ENCODE measurements at regions not wholly inside any gene's neighbourhood (a gene's known extent, or its start where the extent isn't known, plus 50 kb on each side); places are given as distances from the start of the nearest gene placed in this dataset.

DNA sequence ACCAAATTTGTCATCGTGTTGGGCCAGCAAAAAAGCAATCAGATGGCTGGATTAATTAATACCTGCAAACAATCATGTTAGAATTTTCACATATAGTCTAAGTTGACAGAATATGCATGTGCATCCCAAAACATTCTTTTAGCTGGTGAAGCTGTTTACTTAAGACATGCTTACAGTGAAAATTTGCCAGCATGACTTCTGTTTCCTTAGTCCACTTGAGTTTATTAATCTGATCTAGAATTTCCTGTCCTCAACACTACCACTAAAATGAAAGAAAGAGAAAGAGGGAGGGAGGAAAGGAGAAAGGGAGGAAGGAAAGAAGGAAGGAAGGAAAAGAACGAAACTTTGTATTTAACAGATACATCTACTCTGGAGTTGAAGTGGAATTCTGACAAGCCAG, 2109.9 kb upstream of the PIK3C3 start:
- peak; percentile 83 for FAIRE-seq
- BruUV-seq (replicated peaks): no TSS peak
- Histone ChIP-seq H4K20me1 (replicated peaks; ENCODE audit: control insufficient read depth, extremely low read depth, insufficient read depth, low read length) (no peaks in the 10 kb centered on the region), H3K4me1 (ENCODE audit: control insufficient read depth, extremely low read depth, insufficient read depth, low read length) (peaks cover 20% of the 10 kb centered on the region), H3K4me3 (replicated peaks in 1 of 3; ENCODE audit: insufficient read depth in 1 of 3, low read depth in 1 of 3, low read length in 3 of 3) (no peak overlapping the region), H3K9me3 (replicated peaks; ENCODE audit: control insufficient read depth, insufficient read depth, low read length) (no peaks in the 10 kb centered on the region), H3K27me3 (ENCODE audit: control insufficient read depth in 2 of 2, insufficient read depth in 2 of 2, low read length in 2 of 2) (no peaks in the 10 kb centered on the region), H2AFZ (ENCODE audit: low read depth, low read length) (no peak overlapping the region), H3K9ac (replicated peaks; ENCODE audit: extremely low read depth, insufficient read depth, low read length) (no peak overlapping the region), H3K9me1 (replicated peaks; ENCODE audit: control insufficient read depth, extremely low read depth, insufficient read depth, low read length) (no peaks in the 10 kb centered on the region), H3K4me2 (ENCODE audit: insufficient read depth, low read length) (peak overlapping the region; percentile 35), H3K27ac (ENCODE audit: insufficient read depth, low read depth, low read length) (no peak overlapping the region), H3K36me3 (ENCODE audit: control insufficient read depth in 2 of 2, extremely low read depth in 1 of 2, insufficient read depth in 2 of 2, low read length in 2 of 2) (no peaks in the 10 kb centered on the region), H3K79me2 (ENCODE audit: control insufficient read depth, insufficient read depth, low read length) (no peaks in the 10 kb centered on the region)
- TF ChIP-seq EZH2 (IDR thresholded peaks at IDR 0.05; ENCODE audit: borderline replicate concordance, low read depth, low read length, severe bottlenecking) (no peak), FOS (IDR thresholded peaks at IDR 0.05; ENCODE audit: borderline replicate concordance, insufficient read depth, low read length) (no peak), POLR2AphosphoS5 (IDR thresholded peaks at IDR 0.05; ENCODE audit: insufficient read depth, low read depth, low read length) (no peak), GATA2 (IDR thresholded peaks at IDR 0.05; ENCODE audit: insufficient read depth, insufficient read length, low read depth, low read length) (no peak)
- TF ChIP-seq, protein P1, sequence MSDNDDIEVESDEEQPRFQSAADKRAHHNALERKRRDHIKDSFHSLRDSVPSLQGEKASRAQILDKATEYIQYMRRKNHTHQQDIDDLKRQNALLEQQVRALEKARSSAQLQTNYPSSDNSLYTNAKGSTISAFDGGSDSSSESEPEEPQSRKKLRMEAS (IDR thresholded peaks at IDR 0.05; ENCODE audit: insufficient read depth, insufficient read length): no peak
- intact Hi-C loops (cut with micrococcal nuclease): loop anchor here (10.0 kb wide), 2 partner anchors 270 to 790 kb away; no protein-coding TSS in a partner anchor
- dilution Hi-C loops (cut with MboI; ENCODE audit: extremely low pct_ligation_motif_present, low sequenced_read_pairs): no loop called here
- DNase-seq (ENCODE audit: low read depth, low spot score): peak; percentile 32
- CTCF ChIA-PET: interaction anchor here (1.1 kb wide), 1 partner anchor 314 kb away, joined by 5 read pairs; no protein-coding TSS in a partner anchor
- POLR2A ChIA-PET: no interaction called here

DNA sequence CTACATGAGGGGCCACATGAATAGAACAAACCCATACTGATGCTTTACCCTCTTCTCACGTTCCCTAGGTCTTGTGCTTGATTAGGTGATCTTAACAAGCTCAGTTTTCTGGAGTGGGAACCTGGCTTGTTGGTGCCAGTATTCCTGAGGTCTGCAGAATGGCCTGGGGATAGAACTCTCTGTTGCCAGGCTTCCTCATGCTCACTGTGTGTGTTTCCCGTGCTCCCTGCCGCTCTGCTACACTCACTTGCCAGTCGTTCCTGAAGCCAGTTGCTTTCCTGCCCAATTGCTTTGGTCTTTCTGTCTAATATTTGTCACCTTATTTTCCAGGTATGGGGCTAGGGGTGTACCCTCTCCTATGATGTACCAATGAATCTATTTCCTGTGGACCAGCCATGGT, 2111.5 kb upstream of the PIK3C3 start:
- Histone ChIP-seq H3K9me1 (replicated peaks; ENCODE audit: control insufficient read depth, extremely low read depth, insufficient read depth, low read length) (no peaks in the 10 kb centered on the region), H2AFZ (ENCODE audit: low read depth, low read length) (no peak overlapping the region), H3K4me1 (ENCODE audit: control insufficient read depth, extremely low read depth, insufficient read depth, low read length) (peaks cover 27% of the 10 kb centered on the region), H3K36me3 (ENCODE audit: control insufficient read depth in 2 of 2, extremely low read depth in 1 of 2, insufficient read depth in 2 of 2, low read length in 2 of 2) (no peaks in the 10 kb centered on the region), H4K20me1 (replicated peaks; ENCODE audit: control insufficient read depth, extremely low read depth, insufficient read depth, low read length) (no peaks in the 10 kb centered on the region), H3K9me3 (replicated peaks; ENCODE audit: control insufficient read depth, insufficient read depth, low read length) (no peaks in the 10 kb centered on the region), H3K9ac (replicated peaks; ENCODE audit: extremely low read depth, insufficient read depth, low read length) (no peak overlapping the region), H3K27ac (ENCODE audit: insufficient read depth, low read depth, low read length) (no peak overlapping the region), H3K79me2 (ENCODE audit: control insufficient read depth, insufficient read depth, low read length) (no peaks in the 10 kb centered on the region), H3K4me3 (replicated peaks in 1 of 3; ENCODE audit: insufficient read depth in 1 of 3, low read depth in 1 of 3, low read length in 3 of 3) (no peak overlapping the region), H3K27me3 (ENCODE audit: control insufficient read depth in 2 of 2, insufficient read depth in 2 of 2, low read length in 2 of 2) (no peaks in the 10 kb centered on the region), H3K4me2 (ENCODE audit: insufficient read depth, low read length) (no peak overlapping the region)
- POLR2A ChIA-PET: no interaction called here
- dilution Hi-C loops (cut with MboI; ENCODE audit: extremely low pct_ligation_motif_present, low sequenced_read_pairs) (no loop called here), intact Hi-C loops (cut with micrococcal nuclease) (loop anchor here (5.0 to 10.0 kb wide), 3 partner anchors 269 to 789 kb away; no protein-coding TSS in a partner anchor)
- TF ChIP-seq FOS (IDR thresholded peaks at IDR 0.05; ENCODE audit: borderline replicate concordance, insufficient read depth, low read length) (no peak), EZH2 (IDR thresholded peaks at IDR 0.05; ENCODE audit: borderline replicate concordance, low read depth, low read length, severe bottlenecking) (no peak), GATA2 (IDR thresholded peaks at IDR 0.05; ENCODE audit: insufficient read depth, insufficient read length, low read depth, low read length) (no peak), CTCF (IDR thresholded peaks at IDR 0.05; ENCODE audit: extremely low read depth in 1 of 2, insufficient read depth in 1 of 2, low read depth in 1 of 2, low read length in 2 of 2) (no peak), POLR2A (IDR thresholded peaks at IDR 0.05; ENCODE audit: low read depth, low read length) (no peak), MYC (IDR thresholded peaks at IDR 0.05; ENCODE audit: low read depth, low read length) (no peak), JUN (IDR thresholded peaks at IDR 0.05; ENCODE audit: borderline replicate concordance, insufficient read depth, insufficient read length, low read depth) (no peak), POLR2AphosphoS5 (IDR thresholded peaks at IDR 0.05; ENCODE audit: insufficient read depth, low read depth, low read length) (no peak)
- TF ChIP-seq, protein P1 (IDR thresholded peaks at IDR 0.05; ENCODE audit: insufficient read depth, insufficient read length): no peak
- no TSS peak for BruUV-seq (replicated peaks)
- CTCF ChIA-PET: no interaction called here
- DNase-seq (ENCODE audit: low read depth, low spot score) (no peak), FAIRE-seq (no peak)

Data from endothelial cell of umbilical vein (primary cell).